Peyer's patch (tissue), 4 donors: ENCODE measurements at regions not wholly inside any gene's neighbourhood (a gene's known extent, or its start where the extent isn't known, plus 50 kb on each side); places are given as distances from the start of the nearest gene placed in this dataset.

Source experiments
- DNase-seq, 3 donors: peaks; one replicate each; pipeline ENCODE4 v3.0.0-alpha.2; 2017 to 2019
- H3K27ac ChIP-seq, 4 donors: fragments of 200-600 bp; sonication (generic); one replicate each; pipeline ENCODE4 v1.5.1; 2016 to 2019
- H3K27me3 ChIP-seq, 2 donors: fragments of 200-600 bp; sonication (generic); one replicate each; pipeline ENCODE4 v1.5.1; 2019
- H3K36me3 ChIP-seq, 3 donors: fragments of 200-600 bp; sonication (generic); one replicate each; pipeline ENCODE4 v1.5.1; 2016 to 2019
- H3K4me1 ChIP-seq, 4 donors: fragments of 200-600 bp; sonication (generic); one replicate each; pipeline ENCODE4 v1.5.1; 2016 to 2019
- H3K4me3 ChIP-seq, 4 donors: fragments of 200-600 bp; sonication (generic); 1 replicate in 3 of 4; 2 replicates in 1 of 4; pipeline ENCODE4 v1.5.1; 2016 to 2019; ENCODE audit warnings: mild to moderate bottlenecking in 1 of 4
- H3K9me3 ChIP-seq, 4 donors: fragments of 200-600 bp; sonication (generic); one replicate each; pipeline ENCODE4 v1.5.1; 2016 to 2019; ENCODE audit warnings: mild to moderate bottlenecking in 1 of 4
- POLR2A ChIP-seq, 2 donors: fragments of 450-650 bp; IDR thresholded peaks; one replicate each; pipeline ENCODE4 v1.5.1; 2017; ENCODE audit warnings: antibody characterized with exemption in 2 of 2, mild to moderate bottlenecking in 2 of 2, moderate library complexity in 2 of 2
- TF ChIP-seq, protein P1 (sequence below), 6 experiments: fragments of 450-650 bp in 4 of 6; fragments of 200-600 bp in 2 of 6; sonication (generic) in 1 of 6; IDR thresholded peaks; one replicate each; pipeline ENCODE4 v1.5.1; 2017 to 2019; ENCODE audit warnings: antibody characterized with exemption in 6 of 6, mild to moderate bottlenecking in 3 of 6, moderate library complexity in 1 of 6

DNA sequence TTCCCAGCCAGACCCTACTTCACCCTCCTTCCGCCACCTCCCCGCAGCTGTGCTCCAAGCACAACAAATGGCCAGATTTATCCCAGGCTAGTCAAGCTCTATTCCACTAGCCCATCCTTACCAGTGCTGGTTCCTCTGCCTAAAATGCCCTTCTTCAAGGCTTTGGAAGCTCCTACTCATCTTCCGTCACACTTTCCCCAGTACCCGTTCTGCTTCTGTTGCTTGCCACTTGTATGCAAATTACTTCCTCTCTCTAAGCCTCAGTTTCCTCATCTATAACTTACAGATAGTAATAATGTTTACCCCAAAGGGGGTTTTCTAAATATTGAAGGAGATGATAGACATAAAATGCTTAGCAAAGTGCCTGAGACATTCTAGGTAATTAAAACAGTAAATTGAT lies 193.1 kb downstream of the MAFB start:
- no peaks in the 10 kb centered on the region for H3K9me3 ChIP-seq
- TF ChIP-seq, protein P1, sequence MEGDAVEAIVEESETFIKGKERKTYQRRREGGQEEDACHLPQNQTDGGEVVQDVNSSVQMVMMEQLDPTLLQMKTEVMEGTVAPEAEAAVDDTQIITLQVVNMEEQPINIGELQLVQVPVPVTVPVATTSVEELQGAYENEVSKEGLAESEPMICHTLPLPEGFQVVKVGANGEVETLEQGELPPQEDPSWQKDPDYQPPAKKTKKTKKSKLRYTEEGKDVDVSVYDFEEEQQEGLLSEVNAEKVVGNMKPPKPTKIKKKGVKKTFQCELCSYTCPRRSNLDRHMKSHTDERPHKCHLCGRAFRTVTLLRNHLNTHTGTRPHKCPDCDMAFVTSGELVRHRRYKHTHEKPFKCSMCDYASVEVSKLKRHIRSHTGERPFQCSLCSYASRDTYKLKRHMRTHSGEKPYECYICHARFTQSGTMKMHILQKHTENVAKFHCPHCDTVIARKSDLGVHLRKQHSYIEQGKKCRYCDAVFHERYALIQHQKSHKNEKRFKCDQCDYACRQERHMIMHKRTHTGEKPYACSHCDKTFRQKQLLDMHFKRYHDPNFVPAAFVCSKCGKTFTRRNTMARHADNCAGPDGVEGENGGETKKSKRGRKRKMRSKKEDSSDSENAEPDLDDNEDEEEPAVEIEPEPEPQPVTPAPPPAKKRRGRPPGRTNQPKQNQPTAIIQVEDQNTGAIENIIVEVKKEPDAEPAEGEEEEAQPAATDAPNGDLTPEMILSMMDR (IDR thresholded peaks at IDR 0.05) = no peak
- TF ChIP-seq POLR2A (IDR thresholded peaks at IDR 0.05) = no peak
- no peaks in the 10 kb centered on the region for H3K36me3 ChIP-seq
- no peaks in the 10 kb centered on the region for H3K4me1 ChIP-seq
- no peak overlapping the region for H3K27ac ChIP-seq
- H3K4me3 ChIP-seq = no peak overlapping the region
- no peaks in the 10 kb centered on the region for H3K27me3 ChIP-seq
- no peak for DNase-seq

DNA sequence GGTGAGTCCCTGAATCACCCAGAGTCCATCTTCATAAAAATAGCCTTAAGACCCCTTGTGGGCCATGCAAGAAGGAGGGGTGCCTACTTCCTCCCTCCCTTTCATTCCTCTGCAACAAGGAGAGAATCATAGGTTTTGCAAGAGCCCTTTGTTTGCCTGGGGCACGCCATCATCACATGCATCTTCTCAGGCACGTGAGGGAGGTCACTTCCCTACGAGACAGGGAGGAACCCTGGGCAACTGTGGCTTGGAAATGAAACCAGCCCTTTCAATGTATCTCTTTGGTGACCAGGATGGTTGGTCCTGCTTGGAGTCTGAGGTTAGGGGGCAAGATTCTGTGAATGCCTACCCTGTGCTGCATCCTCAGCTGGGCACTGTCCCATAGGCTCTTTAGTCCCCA lies 194.8 kb downstream of the MAFB start:
- no peak for TF ChIP-seq POLR2A (IDR thresholded peaks at IDR 0.05)
- H3K4me3 ChIP-seq = no peak overlapping the region
- DNase-seq = peak in 1 of 3 donors; percentile 65
- no peaks in the 10 kb centered on the region for H3K4me1 ChIP-seq
- no peak overlapping the region for H3K27ac ChIP-seq
- H3K9me3 ChIP-seq = no peaks in the 10 kb centered on the region
- H3K27me3 ChIP-seq = no peaks in the 10 kb centered on the region
- H3K36me3 ChIP-seq = no peaks in the 10 kb centered on the region

- no peaks in the 10 kb centered on the region for H3K36me3 ChIP-seq
- no peaks in the 10 kb centered on the region for H3K27me3 ChIP-seq
- DNase-seq = no peak
- no peak overlapping the region for H3K4me3 ChIP-seq
- TF ChIP-seq, protein P1 (IDR thresholded peaks at IDR 0.05) = no peak
- no peak for TF ChIP-seq POLR2A (IDR thresholded peaks at IDR 0.05)
- no peak overlapping the region for H3K27ac ChIP-seq
- H3K4me1 ChIP-seq = no peaks in the 10 kb centered on the region
- no peaks in the 10 kb centered on the region for H3K9me3 ChIP-seq
These were observed 195.5 kb downstream of the MAFB start for GRCh38 chr20:40493549-40493948.

DNA sequence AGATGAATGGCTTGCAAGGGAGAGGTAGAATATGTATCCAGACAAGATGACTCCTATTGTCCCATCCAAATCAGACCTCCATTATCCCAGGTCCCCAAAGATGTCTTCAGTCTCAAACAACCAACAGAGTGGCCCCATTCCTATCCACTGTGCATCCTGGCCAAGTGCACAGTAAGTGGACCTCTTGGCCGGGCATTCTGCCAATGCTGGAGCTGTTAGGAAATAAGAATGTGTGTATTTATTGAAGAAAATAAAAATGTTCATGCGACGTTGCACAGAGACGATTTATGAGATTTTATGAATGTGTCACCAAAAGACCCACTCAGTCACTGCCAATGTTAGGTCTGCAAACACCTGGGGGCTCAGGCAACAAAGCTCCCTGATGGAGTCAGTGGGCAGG lies 196.0 kb downstream of the MAFB start:
- no peaks in the 10 kb centered on the region for H3K36me3 ChIP-seq
- no peak overlapping the region for H3K27ac ChIP-seq
- H3K4me1 ChIP-seq = no peaks in the 10 kb centered on the region
- no peaks in the 10 kb centered on the region for H3K27me3 ChIP-seq
- no peak for TF ChIP-seq POLR2A (IDR thresholded peaks at IDR 0.05)
- TF ChIP-seq, protein P1 (IDR thresholded peaks at IDR 0.05) = no peak
- peak in 2 of 3 donors; percentile 35 to 57 for DNase-seq
- H3K4me3 ChIP-seq = no peak overlapping the region
- no peaks in the 10 kb centered on the region for H3K9me3 ChIP-seq

GRCh38 chr20:40491009-40491590 lies 197.9 kb downstream of the MAFB start:
- Histone ChIP-seq H3K27me3 (no peaks in the 10 kb centered on the region), H3K27ac (no peak overlapping the region), H3K9me3 (no peaks in the 10 kb centered on the region), H3K4me3 (no peak overlapping the region), H3K36me3 (no peaks in the 10 kb centered on the region), H3K4me1 (no peaks in the 10 kb centered on the region)
- DNase-seq = no peak
- TF ChIP-seq, protein P1 (IDR thresholded peaks at IDR 0.05) = no peak
- TF ChIP-seq POLR2A (IDR thresholded peaks at IDR 0.05) = no peak

GRCh38 chr20:40489886-40490285 lies 199.2 kb downstream of the MAFB start:
- DNase-seq = no peak
- no peaks in the 10 kb centered on the region for H3K4me1 ChIP-seq
- no peak overlapping the region for H3K27ac ChIP-seq
- no peak for TF ChIP-seq POLR2A (IDR thresholded peaks at IDR 0.05)
- TF ChIP-seq, protein P1 (IDR thresholded peaks at IDR 0.05) = no peak
- no peak overlapping the region for H3K4me3 ChIP-seq
- no peaks in the 10 kb centered on the region for H3K27me3 ChIP-seq
- no peaks in the 10 kb centered on the region for H3K36me3 ChIP-seq
- H3K9me3 ChIP-seq = no peaks in the 10 kb centered on the region
